ENCODE measurements at regions not wholly inside any gene's neighbourhood (a gene's known extent, or its start where the extent isn't known, plus 50 kb on each side); places are given as distances from the start of the nearest gene placed in this dataset.
"Not testable (repeated sequence)": the region's sequence is repeated elsewhere in the genome, so short reads cannot be mapped to it uniquely, and the experiment has no call there.

GRCh38 chr10:65234261-65234660 lies 1691.6 kb upstream of the LRRTM3 start:
- H3K4me1 ChIP-seq (ENCODE audit: control insufficient read depth in 1 of 2, insufficient read depth in 1 of 2, low read depth in 1 of 2, low read length in 1 of 2) = no peaks in the 10 kb centered on the region
- no peak overlapping the region for H3K27ac ChIP-seq
- H3K36me3 ChIP-seq = no peaks in the 10 kb centered on the region
- no peaks in the 10 kb centered on the region for H3K9me3 ChIP-seq
- H3K27me3 ChIP-seq = no peaks in the 10 kb centered on the region
- H3K4me3 ChIP-seq (ENCODE audit: low read depth in 1 of 2, low read length in 1 of 2) = no peak overlapping the region
- no peak for TF ChIP-seq CTCF (IDR thresholded peaks at IDR 0.05)

GRCh38 chr10:65235266-65235665 lies 1690.6 kb upstream of the LRRTM3 start:
- H3K4me3 ChIP-seq (ENCODE audit: low read depth in 1 of 2, low read length in 1 of 2) = no peak overlapping the region
- H3K27me3 ChIP-seq = no peaks in the 10 kb centered on the region
- no peaks in the 10 kb centered on the region for H3K4me1 ChIP-seq (ENCODE audit: control insufficient read depth in 1 of 2, insufficient read depth in 1 of 2, low read depth in 1 of 2, low read length in 1 of 2)
- H3K9me3 ChIP-seq = no peaks in the 10 kb centered on the region
- H3K36me3 ChIP-seq = no peaks in the 10 kb centered on the region
- no peak for TF ChIP-seq CTCF (IDR thresholded peaks at IDR 0.05)
- no peak overlapping the region for H3K27ac ChIP-seq

GRCh38 chr10:65235846-65236245 lies 1690.0 kb upstream of the LRRTM3 start:
- Histone ChIP-seq H3K4me1 (ENCODE audit: control insufficient read depth in 1 of 2, insufficient read depth in 1 of 2, low read depth in 1 of 2, low read length in 1 of 2) (no peaks in the 10 kb centered on the region), H3K9me3 (no peaks in the 10 kb centered on the region), H3K36me3 (no peaks in the 10 kb centered on the region), H3K4me3 (ENCODE audit: low read depth in 1 of 2, low read length in 1 of 2) (no peak overlapping the region), H3K27me3 (no peaks in the 10 kb centered on the region), H3K27ac (no peak overlapping the region)
- TF ChIP-seq CTCF (IDR thresholded peaks at IDR 0.05) = no peak

GRCh38 chr10:65265451-65265954 lies 1660.3 kb upstream of the LRRTM3 start:
- H3K9me3 ChIP-seq = no peaks in the 10 kb centered on the region
- H3K27ac ChIP-seq = no peak overlapping the region

GRCh38 chr10:65269551-65269950 lies 1656.3 kb upstream of the LRRTM3 start:
- H3K4me1 ChIP-seq (ENCODE audit: control insufficient read depth in 1 of 2, insufficient read depth in 1 of 2, low read depth in 1 of 2, low read length in 1 of 2); H3K27me3 ChIP-seq; H3K4me3 ChIP-seq (ENCODE audit: low read depth in 1 of 2, low read length in 1 of 2); H3K27ac ChIP-seq; H3K36me3 ChIP-seq; H3K9me3 ChIP-seq: not testable (repeated sequence)

More at GRCh38 chr10:65265451-65265954, 1660.3 kb upstream of the LRRTM3 start:
- Histone ChIP-seq H3K4me1 (ENCODE audit: control insufficient read depth in 1 of 2, insufficient read depth in 1 of 2, low read depth in 1 of 2, low read length in 1 of 2) (no peaks in the 10 kb centered on the region), H3K4me3 (ENCODE audit: low read depth in 1 of 2, low read length in 1 of 2) (no peak overlapping the region), H3K36me3 (no peaks in the 10 kb centered on the region), H3K27me3 (no peaks in the 10 kb centered on the region)
- no peak for TF ChIP-seq CTCF (IDR thresholded peaks at IDR 0.05)

GRCh38 chr10:65270969-65271368 lies 1654.9 kb upstream of the LRRTM3 start:
- Histone ChIP-seq H3K27ac (no peak overlapping the region), H3K36me3 (no peaks in the 10 kb centered on the region), H3K4me3 (ENCODE audit: low read depth in 1 of 2, low read length in 1 of 2) (no peak overlapping the region), H3K9me3 (no peaks in the 10 kb centered on the region), H3K4me1 (ENCODE audit: control insufficient read depth in 1 of 2, insufficient read depth in 1 of 2, low read depth in 1 of 2, low read length in 1 of 2) (no peaks in the 10 kb centered on the region), H3K27me3 (no peaks in the 10 kb centered on the region)
- TF ChIP-seq CTCF (IDR thresholded peaks at IDR 0.05) = no peak
